CD14-positive monocyte (primary cell): ENCODE measurements at regions not wholly inside any gene's neighbourhood (a gene's known extent, or its start where the extent isn't known, plus 50 kb on each side); places are given as distances from the start of the nearest gene placed in this dataset.

Experiments
- DNase-seq, 3 donors: peaks; one replicate each; pipeline ENCODE4 v3.0.0-alpha.2; 2011 to 2022
- H2AFZ ChIP-seq: 2 replicates; pipeline ENCODE4 v1.6.0; 2012; ENCODE audit warnings: mild to moderate bottlenecking, low read depth, low read length, inconsistent platforms; ENCODE audit not compliant: insufficient read depth, poor library complexity, severe bottlenecking
- H3K27ac ChIP-seq, 2 donors: 1 replicate in 1 of 2; 2 replicates in 1 of 2; pipeline ENCODE4 v1.5.1; 2012 to 2013; ENCODE audit warnings: low read length in 2 of 2, control low read depth in 1 of 2, inconsistent platforms in 1 of 2, low read depth in 1 of 2, mild to moderate bottlenecking in 1 of 2
- H3K27me3 ChIP-seq, 2 donors: one replicate each; pipeline versions ENCODE4 v1.6.0 to v1.6.1; 2011 to 2013; ENCODE audit warnings: low read length in 2 of 2; ENCODE audit not compliant: control insufficient read depth in 2 of 2, insufficient read depth in 2 of 2
- H3K36me3 ChIP-seq, 2 donors: replicated peaks in 1 of 2; 1 replicate in 1 of 2; 2 replicates in 1 of 2; pipeline versions ENCODE4 v1.5.1 to v1.6.1; 2012 to 2013; ENCODE audit warnings: low read length in 2 of 2, control low read depth in 1 of 2, inconsistent platforms in 1 of 2, mild to moderate bottlenecking in 1 of 2; ENCODE audit not compliant: insufficient read depth in 2 of 2, control insufficient read depth in 1 of 2
- H3K4me1 ChIP-seq, 2 donors: 1 replicate in 1 of 2; 2 replicates in 1 of 2; pipeline versions ENCODE4 v1.5.1 to v1.6.1; 2012 to 2013; ENCODE audit warnings: low read length in 2 of 2, control low read depth in 1 of 2, inconsistent platforms in 1 of 2, mild to moderate bottlenecking in 1 of 2, moderate library complexity in 1 of 2; ENCODE audit not compliant: insufficient read depth in 2 of 2, control insufficient read depth in 1 of 2
- H3K4me2 ChIP-seq: replicated peaks from 2 replicates; pipeline ENCODE3; 2012; ENCODE audit warnings: low read length, moderate library complexity, mild to moderate bottlenecking; ENCODE audit not compliant: poor library complexity, severe bottlenecking; ENCODE audit errors: extremely low read depth
- H3K4me3 ChIP-seq, 3 experiments: fragments of 200-600 bp in 1 of 3; sonication (generic) in 1 of 3; replicated peaks in 1 of 3; 1 replicate in 2 of 3; 2 replicates in 1 of 3; pipeline ENCODE4 v1.5.1; 2011 to 2013; ENCODE audit warnings: low read length in 3 of 3, mild to moderate bottlenecking in 3 of 3, control low read depth in 2 of 3, low read depth in 2 of 3, inconsistent platforms in 1 of 3, moderate library complexity in 1 of 3
- H3K79me2 ChIP-seq: 2 replicates; pipeline ENCODE4 v1.6.0; 2012; ENCODE audit warnings: mild to moderate bottlenecking, control low read depth, inconsistent platforms, low read length, moderate library complexity; ENCODE audit not compliant: insufficient read depth
- H3K9ac ChIP-seq: 2 replicates; pipeline ENCODE4 v1.6.0; 2017; ENCODE audit warnings: low read length, mild to moderate bottlenecking; ENCODE audit not compliant: insufficient read depth, poor library complexity, severe bottlenecking
- H3K9me3 ChIP-seq, 2 donors: replicated peaks in 1 of 2; 1 replicate in 1 of 2; 2 replicates in 1 of 2; pipeline versions ENCODE4 v1.5.1 to v1.6.1; 2012 to 2013; ENCODE audit warnings: low read length in 2 of 2, control low read depth in 1 of 2; ENCODE audit not compliant: control insufficient read depth in 1 of 2, insufficient read depth in 1 of 2
- H4K20me1 ChIP-seq: 2 replicates; pipeline ENCODE4 v1.6.0; 2012; ENCODE audit warnings: mild to moderate bottlenecking, low read length, control low read depth, moderate library complexity; ENCODE audit not compliant: insufficient read depth
- H3K27ac Mint-ChIP-seq, 7 donors: one replicate each; pipeline ENCODE4 v1.8.0; 2020; ENCODE audit warnings: mild to moderate bottlenecking in 7 of 7, mixed read lengths in 7 of 7, moderate library complexity in 6 of 7, inconsistent platforms in 2 of 7
- H3K27me3 Mint-ChIP-seq, 3 donors: one replicate each; pipeline ENCODE4 v1.8.0; 2021 to 2022; ENCODE audit warnings: low read depth in 3 of 3, mild to moderate bottlenecking in 3 of 3, mixed read lengths in 3 of 3, moderate library complexity in 3 of 3, inconsistent platforms in 1 of 3
- H3K36me3 Mint-ChIP-seq, 2 donors: one replicate each; pipeline ENCODE4 v1.8.0; 2020; ENCODE audit warnings: mixed read lengths in 2 of 2, inconsistent platforms in 1 of 2, mild to moderate bottlenecking in 1 of 2
- H3K4me1 Mint-ChIP-seq: one replicate; pipeline ENCODE4 v1.8.0; 2020; ENCODE audit warnings: mild to moderate bottlenecking, mixed read lengths
- H3K4me3 Mint-ChIP-seq, 2 donors: one replicate each; pipeline ENCODE4 v1.8.0; 2020; ENCODE audit warnings: mild to moderate bottlenecking in 2 of 2, mixed read lengths in 2 of 2, moderate library complexity in 1 of 2
- H3K9me3 Mint-ChIP-seq, 7 donors: one replicate each; pipeline ENCODE4 v1.8.0; 2020 to 2022; ENCODE audit warnings: mixed read lengths in 7 of 7, mild to moderate bottlenecking in 6 of 7, moderate library complexity in 6 of 7, inconsistent platforms in 2 of 7
- WGBS: methylation state at CpG from one replicate; pipeline ENCODE4 v1.1.5; 2013; ENCODE audit warnings: missing lambda C conversion rate; ENCODE audit not compliant: insufficient coverage; 5-methylcytosine and 5-hydroxymethylcytosine counted together
- intact Hi-C, 2 donors: fragments of 100-400 bp; cut with micrococcal nuclease; formaldehyde crosslinking; loops; one replicate each; pipeline versions ENCODE4 v1.15.0 to v1.15.1; 2023
- TF ChIP-seq, protein P1 (sequence below): fragments of 200-600 bp; IDR thresholded peaks from one replicate; pipeline ENCODE4 v1.8.0; 2022; ENCODE audit warnings: antibody characterized with exemption, mild to moderate bottlenecking

DNA sequence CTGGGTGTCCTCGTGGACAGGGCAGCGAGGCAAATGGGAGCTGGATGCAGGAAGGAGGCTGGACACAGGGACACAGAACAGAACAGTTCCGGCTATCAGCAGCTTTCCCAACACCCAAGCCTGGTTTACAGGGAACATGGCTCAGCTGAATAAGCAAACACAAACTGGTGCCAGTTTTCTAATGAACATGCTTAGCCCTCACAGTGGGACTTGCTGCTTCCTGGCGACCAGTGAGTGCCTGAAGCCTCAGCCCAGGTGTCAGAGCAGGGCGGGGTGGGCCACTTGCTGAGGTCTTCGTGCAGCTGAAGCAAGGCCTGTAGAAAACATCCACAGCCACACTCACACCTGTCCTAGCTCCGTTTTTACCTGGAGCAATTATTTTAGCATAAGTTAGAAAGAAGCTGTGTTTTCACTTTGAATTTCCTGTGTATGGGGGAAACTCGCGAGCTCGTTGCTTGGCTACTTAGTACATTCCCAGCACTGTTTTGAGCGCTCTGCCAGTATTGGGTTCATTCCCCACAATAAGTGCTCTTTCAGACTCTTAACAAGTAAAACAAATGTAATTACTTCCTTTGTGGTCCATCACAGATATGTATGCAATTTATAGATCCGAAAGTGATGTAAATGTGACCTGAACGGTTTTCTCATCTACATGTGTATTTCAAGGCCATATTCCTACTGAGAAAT lies 261.2 kb upstream of the SHH start:
- Histone ChIP-seq H2AFZ (no peak overlapping the region), H3K27ac (no peak overlapping the region), H3K4me2 (no peak overlapping the region), H3K79me2 (no peaks in the 10 kb centered on the region), H3K27me3 (no peaks in the 10 kb centered on the region), H3K36me3 (no peaks in the 10 kb centered on the region), H3K9ac (no peak overlapping the region), H3K4me3 (no peak overlapping the region), H4K20me1 (no peaks in the 10 kb centered on the region), H3K9me3 (peaks cover 0 to 6% of the 10 kb centered on the region in 2 donors), H3K4me1 (no peaks in the 10 kb centered on the region)
- WGBS, result 89% methylated on average over 4 of the region's 13 CpGs
- H3K36me3 Mint-ChIP-seq, result no peaks in the 10 kb centered on the region
- intact Hi-C loops, result no loop called here
- DNase-seq, result no peak
- no peak overlapping the region for H3K4me3 Mint-ChIP-seq
- TF ChIP-seq, protein P1, sequence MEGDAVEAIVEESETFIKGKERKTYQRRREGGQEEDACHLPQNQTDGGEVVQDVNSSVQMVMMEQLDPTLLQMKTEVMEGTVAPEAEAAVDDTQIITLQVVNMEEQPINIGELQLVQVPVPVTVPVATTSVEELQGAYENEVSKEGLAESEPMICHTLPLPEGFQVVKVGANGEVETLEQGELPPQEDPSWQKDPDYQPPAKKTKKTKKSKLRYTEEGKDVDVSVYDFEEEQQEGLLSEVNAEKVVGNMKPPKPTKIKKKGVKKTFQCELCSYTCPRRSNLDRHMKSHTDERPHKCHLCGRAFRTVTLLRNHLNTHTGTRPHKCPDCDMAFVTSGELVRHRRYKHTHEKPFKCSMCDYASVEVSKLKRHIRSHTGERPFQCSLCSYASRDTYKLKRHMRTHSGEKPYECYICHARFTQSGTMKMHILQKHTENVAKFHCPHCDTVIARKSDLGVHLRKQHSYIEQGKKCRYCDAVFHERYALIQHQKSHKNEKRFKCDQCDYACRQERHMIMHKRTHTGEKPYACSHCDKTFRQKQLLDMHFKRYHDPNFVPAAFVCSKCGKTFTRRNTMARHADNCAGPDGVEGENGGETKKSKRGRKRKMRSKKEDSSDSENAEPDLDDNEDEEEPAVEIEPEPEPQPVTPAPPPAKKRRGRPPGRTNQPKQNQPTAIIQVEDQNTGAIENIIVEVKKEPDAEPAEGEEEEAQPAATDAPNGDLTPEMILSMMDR, result no peak
- peaks cover 0 to 1% (median 0%) of the 10 kb centered on the region in 3 donors for H3K27me3 Mint-ChIP-seq
- H3K4me1 Mint-ChIP-seq, result no peaks in the 10 kb centered on the region
- peaks cover 0 to 15% (median 5%) of the 10 kb centered on the region in 7 donors for H3K9me3 Mint-ChIP-seq
- H3K27ac Mint-ChIP-seq, result no peak overlapping the region

- H3K4me1 Mint-ChIP-seq, result no peaks in the 10 kb centered on the region
- H3K4me3 ChIP-seq, result no peak overlapping the region
- H3K36me3 ChIP-seq, result no peaks in the 10 kb centered on the region
- no peak overlapping the region for H3K4me2 ChIP-seq
- H3K27ac ChIP-seq, result no peak overlapping the region
- H3K27me3 Mint-ChIP-seq, result no peaks in the 10 kb centered on the region
- H3K27me3 ChIP-seq, result no peaks in the 10 kb centered on the region
- H3K9me3 ChIP-seq, result peaks cover 0 to 6% of the 10 kb centered on the region in 2 donors
- TF ChIP-seq, protein P1, result no peak
- H3K79me2 ChIP-seq, result no peaks in the 10 kb centered on the region
- H3K27ac Mint-ChIP-seq, result no peak overlapping the region
- H3K4me1 ChIP-seq, result no peaks in the 10 kb centered on the region
- intact Hi-C loops, result no loop called here
- WGBS, result 85% methylated on average over 12 of the region's 13 CpGs
- H3K36me3 Mint-ChIP-seq, result no peaks in the 10 kb centered on the region
- H3K4me3 Mint-ChIP-seq, result no peak overlapping the region
- no peak overlapping the region for H2AFZ ChIP-seq
- no peak overlapping the region for H3K9ac ChIP-seq
- DNase-seq, result no peak
- no peaks in the 10 kb centered on the region for H4K20me1 ChIP-seq
- H3K9me3 Mint-ChIP-seq, result peaks cover 0 to 20% (median 5%) of the 10 kb centered on the region in 7 donors
Measured at GRCh38 chr7:156071612-156072011, 259.3 kb upstream of the SHH start.
